GM19240 (cell line): ENCODE measurements at regions not wholly inside any gene's neighbourhood (a gene's known extent, or its start where the extent isn't known, plus 50 kb on each side); places are given as distances from the start of the nearest gene placed in this dataset.

Source experiments
- DNase-seq: peaks from one replicate; pipeline ENCODE4 v3.0.0; 2011; ENCODE audit warnings: low spot score; ENCODE audit not compliant: insufficient read length

DNA sequence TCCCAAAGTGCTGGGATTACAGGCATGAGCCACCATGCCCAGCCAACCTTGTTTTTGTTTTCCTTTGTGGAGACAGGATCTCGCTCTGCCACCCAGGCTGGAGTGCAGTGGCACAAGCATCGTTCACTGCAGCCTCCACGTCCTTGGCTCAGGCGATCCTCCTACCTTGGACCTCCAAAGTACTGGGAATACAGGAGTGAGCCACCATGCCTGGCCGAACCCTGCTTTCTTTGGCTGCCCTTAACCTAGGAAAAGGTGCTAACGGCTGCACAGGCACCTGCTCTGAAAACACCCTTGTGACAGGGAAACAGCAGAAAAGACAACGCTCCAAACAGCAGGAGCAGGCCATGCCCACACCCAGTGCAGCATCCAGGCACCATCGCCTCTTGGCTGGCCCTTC lies 71.9 kb downstream of the OAT start:
- no peak for DNase-seq

DNA sequence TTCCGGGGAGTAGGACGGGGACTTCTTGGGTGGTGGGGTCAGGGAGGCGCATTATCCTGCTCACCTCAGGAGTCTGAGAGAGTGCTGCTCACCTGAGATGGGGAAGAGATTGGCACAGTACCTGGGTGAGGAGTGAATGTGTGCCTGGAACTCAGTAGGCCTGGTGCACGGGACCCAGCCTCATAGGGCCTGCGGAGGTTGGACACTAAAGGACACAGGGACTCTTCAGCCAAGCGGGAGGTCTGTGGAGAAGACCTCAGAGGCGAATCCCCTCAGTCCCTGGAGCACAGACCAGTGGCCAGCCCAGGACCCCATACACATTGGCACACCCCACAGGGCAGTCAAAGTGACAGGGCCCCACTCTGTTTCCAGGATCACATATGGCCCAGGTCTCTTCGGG lies 73.2 kb downstream of the OAT start:
- DNase-seq, result no peak

DNA sequence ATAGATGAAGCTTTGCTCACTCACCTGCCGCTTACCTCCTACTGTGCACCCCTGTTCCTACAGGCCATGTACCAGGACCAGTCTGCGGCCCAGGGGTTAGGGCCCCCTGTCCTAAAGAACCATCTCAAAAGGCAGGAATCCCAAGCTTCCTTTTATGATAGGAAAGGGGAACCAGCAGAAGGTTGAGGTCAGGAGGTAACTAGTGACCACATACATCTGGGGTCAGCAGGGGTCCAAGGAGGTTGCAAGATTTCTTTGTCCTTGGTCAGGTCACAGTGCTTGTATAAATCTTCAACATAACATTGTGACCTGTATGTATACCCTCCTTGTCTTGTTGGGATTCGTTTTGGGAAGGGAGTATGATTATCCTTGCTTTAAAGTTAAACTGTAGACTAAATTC lies 73.8 kb downstream of the OAT start:
- no peak for DNase-seq

DNA sequence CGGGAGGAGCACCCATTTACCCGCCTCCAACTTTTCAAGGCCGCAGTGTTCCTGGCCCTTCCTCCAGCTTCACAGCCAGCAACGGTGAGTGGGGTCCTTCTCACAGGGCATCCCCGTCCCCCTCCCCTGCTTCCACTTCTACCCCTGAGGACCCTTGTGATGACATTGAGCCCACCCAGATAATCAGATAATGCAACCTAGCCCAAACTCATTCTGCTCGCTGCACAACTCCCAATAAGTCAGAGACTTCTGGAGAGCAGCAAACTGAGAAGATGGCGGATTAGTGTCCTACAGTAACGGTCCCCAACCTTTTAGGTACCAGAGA lies 74.5 kb downstream of the OAT start:
- DNase-seq, result no peak

DNA sequence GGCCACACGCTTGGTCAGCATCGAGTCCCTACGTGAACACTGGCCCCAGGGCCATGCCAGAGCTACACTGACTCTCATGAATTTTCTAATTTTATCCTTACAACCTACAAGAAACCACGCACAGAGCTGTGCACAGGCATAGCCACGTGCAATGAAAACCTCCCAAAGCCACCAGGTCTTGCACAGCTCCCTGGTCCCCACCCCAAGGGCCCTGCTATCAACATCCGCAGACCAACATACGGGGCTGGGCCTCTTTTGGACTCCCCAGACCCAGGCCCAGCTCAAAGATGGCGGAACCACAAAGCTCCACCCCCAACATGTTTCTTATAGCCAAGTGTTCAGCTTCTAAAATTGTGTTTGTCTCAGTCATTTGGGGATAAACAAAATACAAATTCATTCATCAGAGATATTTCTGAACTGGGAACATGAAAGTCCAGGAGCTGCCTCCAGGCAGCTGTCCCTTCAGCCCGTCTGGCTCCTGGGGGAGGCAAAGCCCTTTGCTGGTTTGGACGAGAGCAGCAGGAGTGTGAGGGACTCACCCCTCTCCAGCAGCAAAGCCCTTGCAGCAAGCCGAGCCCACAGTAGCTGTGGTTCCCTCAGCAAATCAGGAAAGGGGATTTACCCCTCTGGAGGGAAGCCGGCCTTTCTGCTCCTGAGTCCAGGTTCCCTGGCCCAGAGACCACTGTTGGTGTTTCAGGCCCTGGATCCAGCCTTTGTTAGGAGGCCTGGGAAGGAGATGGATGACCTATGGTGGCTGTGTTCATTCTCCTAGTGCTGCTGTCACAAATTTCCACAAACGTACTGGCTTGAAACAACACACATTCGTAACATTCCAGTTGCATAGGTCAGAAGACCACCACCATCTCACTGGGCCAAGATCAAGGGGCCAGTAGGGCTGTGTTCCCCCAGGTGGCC lies 75.1 kb downstream of the OAT start:
- no peak for DNase-seq

DNA sequence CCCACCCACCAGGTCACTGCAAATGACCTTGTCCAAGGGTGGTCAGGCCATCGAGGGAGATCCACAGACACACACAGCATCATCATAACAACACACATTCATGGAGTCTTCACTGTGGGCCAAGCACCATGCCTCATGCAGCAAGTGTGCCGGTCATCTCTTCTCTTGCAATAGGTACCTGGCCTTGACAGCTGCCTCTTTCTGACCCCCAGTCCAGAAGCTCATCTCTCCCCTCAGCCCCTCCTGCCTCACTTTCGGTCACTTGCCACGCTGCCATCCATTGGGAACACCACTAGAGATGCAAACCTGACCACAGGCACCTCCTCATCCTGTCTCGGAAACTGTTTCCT lies 75.9 kb downstream of the OAT start:
- no peak for DNase-seq

DNA sequence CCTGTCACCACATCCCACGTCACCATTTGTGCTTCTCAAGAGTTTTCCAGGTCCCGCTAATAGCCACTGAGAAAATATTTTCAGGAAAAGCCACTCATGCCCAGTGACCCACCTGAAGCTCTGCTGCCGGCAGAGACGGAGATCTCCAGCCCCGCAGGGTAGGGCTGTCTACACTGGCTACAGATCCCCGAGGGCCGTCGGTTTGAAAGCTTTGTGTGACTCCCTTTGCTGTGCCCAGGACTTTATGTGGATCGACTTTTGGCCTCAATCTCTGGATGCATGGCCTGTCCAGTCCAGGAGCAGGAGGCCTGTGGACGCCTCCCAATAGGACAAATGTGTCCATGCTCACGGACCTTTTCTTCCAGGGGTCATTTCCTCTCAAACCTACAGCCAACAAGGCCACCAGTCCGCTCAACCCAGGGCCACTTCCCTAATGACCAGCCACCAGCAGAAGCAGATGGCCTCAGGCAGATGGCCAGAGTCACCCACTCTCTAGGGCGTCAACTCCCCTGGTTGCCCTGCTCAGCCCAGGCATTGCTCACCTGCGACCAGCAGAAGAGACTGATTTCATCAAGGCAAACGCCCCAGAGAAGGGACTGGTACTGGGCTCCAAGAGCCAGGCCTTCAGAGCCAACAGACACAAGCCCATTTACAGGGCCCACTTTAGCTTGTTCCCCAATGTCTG lies 76.4 kb downstream of the OAT start:
- no peak for DNase-seq

DNA sequence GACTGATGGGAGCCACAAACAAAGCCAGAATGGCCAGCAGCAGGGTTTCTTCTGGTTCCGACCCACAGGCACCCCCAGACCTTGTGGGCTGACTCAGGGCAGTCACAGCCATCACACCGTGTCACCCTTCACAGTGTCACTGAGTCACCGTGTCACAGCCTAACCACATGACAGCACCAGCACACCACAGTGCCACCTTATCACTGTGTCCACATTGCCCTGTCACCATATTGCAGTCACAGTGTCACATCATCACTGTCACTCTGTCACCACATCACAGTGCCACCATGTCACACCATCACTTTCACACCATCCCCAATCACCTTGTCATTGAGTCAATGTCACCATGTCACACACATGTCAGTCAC lies 77.0 kb downstream of the OAT start:
- no peak for DNase-seq

DNA sequence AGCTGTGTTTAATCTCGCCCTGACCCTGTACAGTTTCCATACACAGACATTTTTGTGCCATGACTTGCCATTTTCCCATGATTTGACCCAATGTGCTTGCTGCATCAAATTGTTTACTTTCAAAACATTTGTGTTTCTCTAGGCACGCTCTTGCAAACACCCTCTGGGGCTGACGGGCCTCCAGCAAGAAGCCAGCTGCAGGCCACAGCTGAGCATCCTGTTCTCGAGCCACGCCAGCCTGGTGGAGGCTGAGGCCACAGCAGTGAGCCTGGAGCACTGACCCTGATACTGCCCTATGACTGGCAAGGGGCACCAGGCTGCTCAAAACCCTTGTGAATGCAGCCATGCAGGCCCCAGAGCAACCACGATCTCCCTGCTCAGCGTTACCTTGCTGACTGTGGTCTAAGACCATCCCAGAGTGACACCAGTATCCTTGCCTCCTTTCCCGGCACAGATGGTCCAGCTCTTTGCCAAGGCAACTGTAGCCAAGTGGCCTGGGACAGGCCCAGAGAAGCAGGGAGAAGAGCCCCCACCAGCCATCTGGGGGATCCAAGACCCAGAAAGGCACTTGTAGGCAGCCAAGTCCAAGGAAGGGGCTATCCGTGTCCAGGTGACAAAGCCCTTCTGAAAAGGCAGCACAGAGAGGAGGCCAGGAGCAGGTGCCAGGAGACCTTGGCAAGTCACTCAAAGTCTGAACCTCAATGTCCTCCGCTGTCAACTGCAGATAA lies 78.5 kb downstream of the OAT start:
- no peak for DNase-seq

DNA sequence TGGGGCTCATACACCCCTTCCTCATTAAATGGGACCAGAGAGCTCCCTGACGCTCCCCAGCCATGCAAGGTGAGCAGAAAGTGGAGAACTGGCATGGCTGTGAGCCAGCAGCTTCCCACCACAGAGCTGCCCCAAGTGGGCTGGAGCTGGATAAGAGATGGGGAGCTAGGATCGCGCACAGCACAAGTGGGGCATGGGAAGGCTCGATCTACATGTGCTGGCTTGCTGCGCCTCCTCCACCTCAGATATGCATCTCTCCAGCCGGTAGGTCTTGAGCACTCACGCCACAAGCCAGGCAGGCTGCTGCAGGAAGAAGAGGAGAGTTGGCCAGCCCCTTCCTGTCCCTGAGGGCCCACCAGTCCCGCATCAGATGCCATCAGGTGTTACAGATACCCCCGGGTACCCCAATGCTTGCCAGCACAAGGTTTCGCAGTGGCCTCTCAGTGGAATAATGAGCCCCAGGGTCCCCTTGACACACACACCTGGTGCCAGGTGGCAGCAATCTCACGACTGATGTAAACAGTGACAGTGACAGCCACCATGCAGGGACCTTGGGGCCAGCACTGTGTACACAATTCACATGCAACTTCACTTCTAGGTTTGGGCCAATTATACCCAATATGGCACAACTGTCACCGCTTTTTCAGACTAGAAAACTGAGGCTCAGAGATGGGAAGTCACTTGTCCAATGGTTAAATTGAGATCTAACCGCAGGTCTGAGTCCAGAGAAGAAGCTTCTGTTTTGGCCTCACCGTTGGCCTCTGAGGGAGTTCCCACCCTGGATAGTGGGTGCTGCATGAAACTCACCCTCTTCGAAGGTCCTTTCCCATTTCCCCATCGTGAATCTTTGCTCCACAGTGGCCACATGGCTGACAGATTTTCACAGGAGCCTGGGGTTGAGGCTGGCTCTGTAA lies 79.3 kb downstream of the OAT start:
- DNase-seq, result no peak

DNA sequence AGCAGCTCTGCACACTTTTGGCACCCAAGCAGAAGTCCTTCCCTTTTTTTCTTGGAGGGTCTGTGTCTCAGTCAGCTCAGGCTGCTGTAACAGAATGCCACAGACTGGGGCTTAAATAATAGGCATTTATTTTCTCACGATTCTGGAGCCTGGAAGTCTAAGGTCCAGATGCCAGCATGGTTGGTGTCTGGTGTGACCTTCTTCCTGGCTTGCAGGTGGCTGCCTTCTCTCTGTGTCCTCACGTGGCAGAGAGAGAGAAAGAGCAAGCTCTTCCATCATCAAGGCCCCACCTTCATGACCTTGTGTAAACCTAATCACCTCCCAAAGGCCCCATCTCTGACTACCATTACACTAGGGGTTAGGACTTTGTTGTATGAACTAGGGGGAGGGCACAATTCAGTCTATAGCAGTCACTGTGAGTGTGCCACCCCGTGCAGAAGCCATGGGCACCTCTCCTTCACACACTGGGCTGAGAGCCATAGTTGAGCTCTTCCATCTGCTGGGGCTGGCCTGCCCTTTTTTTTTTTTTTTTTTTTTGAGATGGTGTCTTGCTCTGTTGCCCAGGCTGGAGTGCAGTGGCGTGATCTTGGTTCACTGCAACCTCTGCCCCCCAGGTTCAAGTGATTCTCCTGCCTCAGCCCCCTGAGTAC lies 80.3 kb downstream of the OAT start:
- no peak for DNase-seq

DNA sequence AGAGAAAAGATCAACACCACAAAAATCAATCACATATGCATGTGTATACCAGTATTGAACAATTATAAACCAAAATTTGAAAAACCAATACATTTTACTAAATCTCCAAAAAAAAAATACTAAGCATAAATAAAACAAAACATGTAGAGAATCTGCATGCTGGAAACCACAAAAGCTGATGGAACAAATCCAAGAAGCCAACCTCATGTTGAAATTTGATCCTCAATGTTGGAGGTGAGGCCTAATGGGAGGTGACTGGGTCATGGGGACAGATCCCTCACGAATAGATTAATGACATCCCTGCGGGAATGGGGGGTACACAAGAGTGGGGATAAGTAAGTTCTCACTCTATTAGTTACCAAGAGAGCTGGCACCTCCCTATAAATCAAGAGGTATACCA lies 82.5 kb downstream of the OAT start:
- no peak for DNase-seq

DNA sequence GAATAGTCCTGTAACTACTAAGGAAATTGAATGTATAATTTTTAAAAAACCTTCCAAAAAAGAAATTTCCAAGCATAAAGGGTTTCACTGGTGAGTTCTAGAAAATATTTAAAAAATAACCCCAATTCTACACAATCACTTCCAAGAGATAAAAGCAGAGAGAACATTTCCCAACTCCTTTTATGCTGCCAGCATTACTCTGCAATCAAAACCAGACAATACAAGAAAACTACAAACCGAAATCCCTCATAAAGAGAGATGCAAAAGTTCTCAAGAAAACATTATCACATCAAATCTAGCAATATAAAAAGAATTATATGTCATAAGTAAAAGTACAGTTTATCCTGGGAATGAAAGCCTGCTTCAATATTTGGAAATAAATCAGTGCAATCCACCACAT lies 84.8 kb downstream of the OAT start:
- no peak for DNase-seq

DNA sequence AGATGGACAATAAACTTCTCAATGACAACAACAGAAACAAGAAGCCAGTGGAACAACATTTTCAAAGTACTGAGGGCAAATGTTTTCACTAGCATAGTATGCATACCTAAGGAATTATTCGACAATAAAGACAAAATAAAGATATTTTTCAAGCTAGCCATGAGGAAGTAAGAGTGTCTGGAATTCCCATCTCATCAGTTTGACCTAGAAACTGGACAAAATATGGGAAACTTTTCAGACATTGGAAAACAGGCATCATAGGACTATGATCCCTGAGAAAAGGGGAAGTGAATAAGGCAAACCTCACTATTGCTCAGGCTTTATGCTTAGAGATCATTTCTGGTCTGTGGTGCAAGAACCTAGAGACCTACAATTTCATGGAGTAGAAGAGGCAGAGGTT lies 86.3 kb downstream of the OAT start:
- no peak for DNase-seq

DNA sequence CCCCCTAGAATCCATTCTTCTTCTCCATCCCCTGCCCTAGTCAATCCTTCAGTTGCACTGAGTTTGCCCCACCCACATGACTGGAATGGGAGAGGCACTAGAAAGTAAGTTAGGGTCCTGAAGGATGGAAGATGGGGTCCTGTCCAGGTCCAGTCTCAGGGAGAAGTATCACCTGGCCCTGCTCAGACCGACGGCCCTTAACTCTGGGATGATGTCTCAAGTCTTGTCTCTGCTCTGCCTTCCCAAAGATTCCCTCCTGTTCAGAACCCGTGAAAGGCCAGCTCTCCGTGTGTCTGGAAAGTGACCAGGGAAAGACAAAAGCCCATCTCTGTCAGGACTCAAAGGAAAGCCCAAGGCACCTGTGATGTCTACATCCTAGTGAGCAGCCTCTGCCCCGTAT lies 88.8 kb downstream of the OAT start:
- DNase-seq, result no peak

DNA sequence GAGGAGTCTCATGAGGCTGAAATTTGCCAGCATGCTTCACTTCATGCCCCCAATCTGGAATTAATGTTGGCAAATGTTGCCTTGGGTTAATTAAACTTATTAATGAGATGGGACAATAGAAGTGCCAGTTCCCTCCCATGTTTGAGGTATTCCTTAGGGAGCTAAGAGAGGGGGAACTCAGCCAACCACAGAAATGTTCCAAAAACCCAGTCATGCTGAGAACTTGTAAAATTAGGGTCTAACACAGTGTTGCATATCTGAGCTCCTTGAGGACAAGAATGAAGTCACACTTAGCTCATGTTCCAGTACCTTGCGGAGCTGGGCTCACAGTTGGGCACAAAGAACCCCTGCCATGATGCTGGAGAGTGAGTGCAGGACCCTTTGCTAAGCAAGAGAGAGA lies 89.4 kb downstream of the OAT start:
- no peak for DNase-seq

DNA sequence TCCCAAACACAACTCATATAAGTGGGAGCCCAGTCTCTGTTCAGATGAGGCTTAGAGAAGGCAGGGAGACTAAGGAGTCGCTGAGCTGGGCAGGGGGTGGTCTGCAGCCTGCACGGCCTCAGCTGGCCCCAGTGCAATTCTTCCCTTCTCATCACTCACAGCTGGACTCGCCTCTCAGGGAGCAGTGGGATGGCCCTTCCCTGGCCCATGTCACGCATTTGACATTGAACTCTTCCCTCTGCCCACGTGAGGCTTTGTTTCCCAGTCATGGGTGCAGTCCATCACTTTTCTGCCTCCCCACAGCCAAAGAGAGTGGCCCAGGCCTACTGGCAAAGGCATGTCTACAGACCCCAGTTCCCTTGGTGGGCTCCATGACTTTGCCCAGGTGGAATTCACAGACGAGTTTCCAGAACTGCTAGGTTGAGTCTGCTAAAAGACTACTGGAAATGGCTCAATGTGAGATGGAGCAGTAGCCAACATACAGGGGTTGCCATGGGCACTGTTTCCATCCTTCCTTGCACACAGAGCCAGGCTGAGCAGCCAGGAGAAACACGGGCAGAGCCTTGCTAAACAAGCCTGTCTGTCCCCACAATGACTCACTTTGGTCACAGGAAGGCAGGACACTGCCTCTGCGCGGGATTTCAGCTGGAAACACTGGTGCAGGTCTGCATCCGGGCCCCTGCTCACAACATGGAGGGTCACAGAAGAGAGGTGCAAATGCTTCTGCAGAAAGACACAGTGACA lies 90.1 kb downstream of the OAT start:
- DNase-seq, result no peak

DNA sequence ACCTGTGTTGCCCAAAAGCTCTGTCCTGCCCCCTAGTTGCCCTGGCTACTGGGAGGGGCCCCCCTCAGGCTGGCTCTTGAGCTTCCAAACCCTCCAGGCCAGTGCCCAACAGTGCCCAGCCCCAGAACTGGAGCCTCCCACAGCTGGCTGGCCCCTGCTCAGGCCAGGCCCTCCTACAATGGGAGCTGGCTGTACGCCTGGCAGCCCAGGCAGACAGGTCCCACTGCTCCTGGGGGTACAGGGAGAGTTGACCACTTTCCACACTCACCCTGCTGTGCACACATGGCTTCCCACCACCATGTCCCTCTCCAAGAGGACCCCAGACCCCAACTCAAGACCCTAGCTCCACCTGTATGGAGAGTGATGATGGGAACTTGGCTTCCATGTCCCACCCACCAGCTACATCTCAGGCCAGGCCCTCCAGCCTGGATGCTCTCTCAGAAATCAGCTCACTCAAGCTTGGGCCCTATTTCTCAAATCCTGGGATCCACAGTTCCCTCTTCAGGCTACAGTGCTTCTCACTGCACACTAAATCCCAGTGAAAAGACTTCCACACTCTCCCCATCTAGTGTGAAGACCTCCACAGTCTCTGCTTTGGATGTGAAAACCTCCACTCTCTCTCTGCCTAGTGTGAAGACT lies 92.6 kb downstream of the OAT start:
- no peak for DNase-seq

DNA sequence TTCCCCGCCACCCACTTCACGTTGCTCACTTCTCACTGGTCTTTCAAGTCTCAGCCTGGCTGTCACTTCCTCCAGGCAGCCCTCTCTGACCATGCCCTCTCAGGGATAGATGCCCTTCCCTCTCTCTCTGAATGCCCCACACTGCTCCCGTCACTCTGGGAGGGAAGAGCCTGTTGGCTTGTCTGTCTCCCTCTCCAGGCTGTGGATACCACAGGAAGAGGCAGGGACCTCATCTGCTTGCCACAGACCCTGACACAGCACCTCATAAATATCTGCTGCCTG lies 93.1 kb downstream of the OAT start:
- DNase-seq, result no peak
